GM21390 (cell line): ENCODE measurements at regions not wholly inside any gene's neighbourhood (a gene's known extent, or its start where the extent isn't known, plus 50 kb on each side); places are given as distances from the start of the nearest gene placed in this dataset.
"Not testable (repeated sequence)": the region's sequence is repeated elsewhere in the genome, so short reads cannot be mapped to it uniquely, and the experiment has no call there.

Source experiments
- ATAC-seq: cut with Tn5 transposase; IDR thresholded peaks from one replicate; pipeline ENCODE4 v1.9.1; 2021; ENCODE audit not compliant: unreplicated experiment

DNA sequence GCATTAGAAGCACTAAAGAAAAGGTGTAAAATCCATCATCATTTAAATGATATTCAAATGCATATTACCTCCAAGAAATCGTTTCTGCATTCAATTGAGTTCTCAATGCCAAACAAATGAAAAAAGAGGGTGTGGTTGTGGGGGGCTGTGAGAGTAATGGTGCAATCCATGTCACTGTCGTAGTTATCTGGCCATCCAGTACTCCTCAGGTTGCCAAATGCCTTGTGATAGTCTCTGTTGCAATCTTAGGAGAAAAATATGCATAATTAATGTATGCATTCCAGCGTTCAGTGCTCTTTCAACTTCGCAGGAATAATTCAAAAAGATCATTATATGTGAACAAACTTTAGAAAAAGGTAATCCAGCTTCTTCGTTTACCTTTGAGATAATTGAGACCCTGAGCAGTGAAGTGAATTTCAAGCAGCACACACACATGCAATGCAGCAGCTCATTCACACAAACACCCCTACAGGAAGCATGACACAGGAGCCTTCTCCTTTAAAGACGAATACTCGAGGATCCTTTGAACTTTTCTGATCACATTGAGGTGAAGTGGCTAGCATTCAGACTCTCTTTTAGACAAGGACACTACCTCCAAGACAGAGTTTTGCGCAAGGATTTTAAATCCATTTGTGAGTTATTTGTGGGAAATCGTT is 73.4 kb downstream of the OR13A1 start:
- ATAC-seq = no peak

DNA sequence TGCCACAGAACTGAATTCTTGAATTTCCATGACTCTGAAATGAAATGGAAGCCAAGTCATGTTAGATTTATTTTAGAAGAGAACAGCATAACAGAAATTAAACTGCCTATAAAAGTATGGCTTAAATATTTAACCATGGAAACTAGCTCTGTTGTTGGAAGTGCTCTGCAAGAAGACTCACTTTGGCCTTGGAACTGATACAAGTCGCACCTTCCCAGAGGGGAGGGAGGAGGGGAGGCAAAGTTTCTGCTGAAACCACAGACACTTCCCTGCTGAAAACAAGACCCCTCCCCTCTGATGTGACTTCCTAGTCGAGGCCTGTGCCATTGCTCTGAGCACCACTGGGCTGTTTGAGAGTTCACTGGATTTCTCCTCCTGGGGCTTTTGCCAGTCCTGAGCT is 72.1 kb downstream of the OR13A1 start:
- no peak for ATAC-seq

DNA sequence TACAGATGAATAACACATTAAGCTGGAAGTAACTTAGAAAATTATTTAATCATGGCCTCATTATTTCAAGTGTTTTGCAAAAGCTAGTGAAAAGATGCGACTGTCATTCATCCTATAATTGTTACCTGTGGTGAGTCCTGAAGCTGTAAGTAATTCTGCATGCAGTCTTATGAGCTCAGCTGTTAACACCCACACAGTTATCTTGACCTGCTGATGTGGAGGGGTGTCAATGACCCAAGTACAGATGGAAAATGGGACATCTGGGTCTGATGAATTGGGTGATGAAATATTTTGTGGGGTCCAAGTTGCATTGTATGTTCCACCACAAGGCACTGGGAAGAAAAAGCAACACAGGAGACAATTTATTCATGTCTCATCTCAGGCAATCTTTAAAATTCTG is 68.9 kb downstream of the OR13A1 start:
- ATAC-seq = no peak

DNA sequence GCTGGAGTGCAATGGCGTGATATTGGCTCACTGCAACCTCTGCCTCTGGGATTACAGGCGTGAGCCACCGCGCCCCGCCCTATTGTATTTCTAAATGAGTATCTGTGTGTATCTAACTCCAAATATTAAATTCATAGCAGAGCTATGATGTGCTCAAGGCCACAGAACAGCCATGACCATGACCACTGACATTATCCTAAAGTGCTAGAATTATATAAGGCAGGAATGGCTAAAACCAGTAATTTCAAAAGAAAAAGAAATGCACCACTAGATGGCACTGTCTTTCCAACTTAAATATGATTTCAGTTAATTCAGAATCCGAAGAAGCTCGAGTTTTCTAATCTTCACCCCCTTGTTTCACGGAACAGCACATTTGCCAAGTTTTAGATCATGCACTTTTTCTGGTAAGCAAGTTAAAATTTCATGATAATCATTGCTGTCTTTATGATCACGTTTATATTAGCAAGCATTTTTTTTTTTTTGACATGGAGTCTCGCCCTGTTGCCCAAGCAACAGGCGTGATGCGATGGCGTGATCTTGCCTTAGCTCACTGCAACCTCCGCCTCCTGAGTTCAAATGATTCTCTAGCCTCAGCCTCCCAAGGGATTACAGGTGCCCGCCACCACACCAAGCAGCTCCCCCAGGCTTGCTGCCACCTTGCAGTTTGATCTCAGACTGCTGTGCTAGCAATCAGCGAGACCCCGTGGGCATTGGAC is 65.3 kb downstream of the OR13A1 start:
- peak; percentile 57 for ATAC-seq

DNA sequence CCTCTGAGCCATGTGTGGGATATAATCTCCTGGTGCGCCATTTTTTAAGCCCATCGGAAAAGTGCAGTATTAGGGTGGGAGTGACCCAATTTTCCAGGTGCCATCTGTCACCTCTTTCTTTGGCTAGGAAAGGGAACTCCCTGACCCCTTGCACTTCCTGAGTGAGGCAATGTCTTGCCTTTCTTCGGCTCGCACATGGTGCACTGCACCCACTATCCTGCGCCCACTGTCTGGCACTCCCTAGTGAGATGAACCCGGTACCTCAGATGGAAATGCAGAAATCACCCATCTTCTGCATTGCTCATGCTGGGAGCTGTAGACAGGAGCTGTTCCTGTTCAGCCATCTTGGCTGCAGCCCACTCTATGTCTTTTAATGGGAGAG is 64.7 kb downstream of the OR13A1 start:
- not testable (repeated sequence) for ATAC-seq
